Right lobe of liver (tissue), 6 donors: ENCODE measurements at regions not wholly inside any gene's neighbourhood (a gene's known extent, or its start where the extent isn't known, plus 50 kb on each side); places are given as distances from the start of the nearest gene placed in this dataset.

Source experiments
- ATAC-seq, 4 donors: fragments of 200-7000 bp; cut with Tn5 transposase; one replicate each; pipeline ENCODE4 v1.9.1; 2020; ENCODE audit warnings: mild to moderate bottlenecking in 4 of 4, moderate library complexity in 4 of 4
- DNase-seq, 3 donors: peaks; one replicate each; pipeline ENCODE4 v3.0.0-alpha.2; 2020
- H3K27ac ChIP-seq, 3 donors: fragments of 200-600 bp; one replicate each; pipeline ENCODE4 v1.8.0; 2022
- H3K27me3 ChIP-seq, 2 donors: fragments of 200-600 bp; one replicate each; pipeline ENCODE4 v1.8.0; 2022
- H3K36me3 ChIP-seq, 4 donors: fragments of 200-600 bp; sonication (generic) in 1 of 4; one replicate each; pipeline versions ENCODE4 v1.5.1 to v1.8.0; 2017 to 2022; ENCODE audit warnings: control low read depth in 1 of 4
- H3K4me1 ChIP-seq, 4 donors: fragments of 200-600 bp; sonication (generic) in 1 of 4; one replicate each; pipeline versions ENCODE4 v1.5.1 to v1.8.0; 2017 to 2022; ENCODE audit warnings: control low read depth in 1 of 4
- H3K4me3 ChIP-seq, 3 donors: fragments of 200-600 bp; one replicate each; pipeline ENCODE4 v1.8.0; 2022
- H3K9me3 ChIP-seq, 4 donors: fragments of 200-600 bp; sonication (generic) in 1 of 4; one replicate each; pipeline versions ENCODE4 v1.5.1 to v1.8.0; 2017 to 2022; ENCODE audit warnings: control low read depth in 1 of 4
- CTCF ChIP-seq, 4 donors: fragments of 200-600 bp in 3 of 4; fragments of 450-650 bp in 1 of 4; IDR thresholded peaks; one replicate each; pipeline versions ENCODE4 v1.5.1 to v1.8.0; 2016 to 2022; ENCODE audit warnings: antibody characterized with exemption in 4 of 4, mild to moderate bottlenecking in 2 of 4
- POLR2A ChIP-seq: fragments of 450-650 bp; IDR thresholded peaks from one replicate; pipeline ENCODE4 v1.6.1; 2017; ENCODE audit warnings: antibody characterized with exemption, mild to moderate bottlenecking
- WGBS: methylation state at CpG from one replicate; pipeline ENCODE4 v1.1.6; 2018; ENCODE audit warnings: low coverage, low lambda C conversion rate; ENCODE audit not compliant: insufficient coverage; ENCODE audit errors: missing lambda C conversion rate; 5-methylcytosine and 5-hydroxymethylcytosine counted together
- intact Hi-C, 2 donors: fragments of 100-400 bp; cut with DNase I; formaldehyde crosslinking; loops; one replicate each; pipeline versions ENCODE4 v1.11.2 to v1.14.1; 2022
- donor health status: DM: no; HTN: yes; CAD: no.
- donor health status: DM: no; HTN: no; CAD: no.
- donor health status: DM: no; HTN: no; CAD: no.
- donor health status: DM: no; HTN: yes; CAD: no.
- donor health status: DM: no; HTN: yes; CAD: no.

- no peaks in the 10 kb centered on the region for H3K27me3 ChIP-seq
- 38% methylated on average over 1 of the region's 1 CpG for WGBS
- no peak for ATAC-seq
- no peaks in the 10 kb centered on the region for H3K9me3 ChIP-seq
- H3K4me1 ChIP-seq: no peaks in the 10 kb centered on the region
- no peaks in the 10 kb centered on the region for H3K36me3 ChIP-seq
- no peak overlapping the region for H3K4me3 ChIP-seq
- TF ChIP-seq CTCF (IDR thresholded peaks at IDR 0.05) (no peak), POLR2A (no peak)
- H3K27ac ChIP-seq: no peak overlapping the region
- DNase-seq: no peak
- intact Hi-C loops: no loop called here
Observed at GRCh38 chr10:10807106-10807505, 210.6 kb upstream of the CELF2 start.

- no peak for DNase-seq
- Histone ChIP-seq H3K27ac (no peak overlapping the region), H3K9me3 (no peaks in the 10 kb centered on the region), H3K36me3 (no peaks in the 10 kb centered on the region), H3K4me1 (no peaks in the 10 kb centered on the region), H3K4me3 (no peak overlapping the region), H3K27me3 (no peaks in the 10 kb centered on the region)
- WGBS: 38% methylated on average over 1 of the region's 1 CpG
- TF ChIP-seq POLR2A: no peak
- no peak for TF ChIP-seq CTCF (IDR thresholded peaks at IDR 0.05)
- ATAC-seq: no peak
- intact Hi-C loops: no loop called here
Observed at GRCh38 chr10:10811562-10811961, 206.1 kb upstream of the CELF2 start.

- H3K27ac ChIP-seq: no peak overlapping the region
- H3K27me3 ChIP-seq: no peaks in the 10 kb centered on the region
- ATAC-seq (no peak), DNase-seq (no peak)
- H3K9me3 ChIP-seq: no peaks in the 10 kb centered on the region
- 57% methylated on average over 2 of the region's 2 CpGs for WGBS
- TF ChIP-seq POLR2A (no peak), CTCF (IDR thresholded peaks at IDR 0.05) (no peak)
- no peaks in the 10 kb centered on the region for H3K4me1 ChIP-seq
- H3K36me3 ChIP-seq: no peaks in the 10 kb centered on the region
- H3K4me3 ChIP-seq: no peak overlapping the region
- intact Hi-C loops: no loop called here
Observed at GRCh38 chr10:10813656-10814055, 204.0 kb upstream of the CELF2 start.

GRCh38 chr10:10814069-10814468, 203.6 kb upstream of the CELF2 start:
- TF ChIP-seq CTCF (IDR thresholded peaks at IDR 0.05): no peak
- intact Hi-C loops: no loop called here
- H3K36me3 ChIP-seq: no peaks in the 10 kb centered on the region
- H3K9me3 ChIP-seq: no peaks in the 10 kb centered on the region
- DNase-seq: no peak
- no peaks in the 10 kb centered on the region for H3K4me1 ChIP-seq
- ATAC-seq: no peak
- 64% methylated on average over 2 of the region's 2 CpGs for WGBS
- no peaks in the 10 kb centered on the region for H3K27me3 ChIP-seq
- no peak overlapping the region for H3K27ac ChIP-seq
- H3K4me3 ChIP-seq: no peak overlapping the region

- ATAC-seq (no peak), DNase-seq (no peak)
Observed at GRCh38 chr10:10816447-10816846, 201.2 kb upstream of the CELF2 start.

More at GRCh38 chr10:10816447-10816846, 201.2 kb upstream of the CELF2 start:
- Histone ChIP-seq H3K36me3 (no peaks in the 10 kb centered on the region), H3K27me3 (no peaks in the 10 kb centered on the region), H3K9me3 (no peaks in the 10 kb centered on the region), H3K4me1 (no peaks in the 10 kb centered on the region), H3K4me3 (no peak overlapping the region), H3K27ac (no peak overlapping the region)
- 46% methylated on average over 2 of the region's 2 CpGs for WGBS
- intact Hi-C loops: no loop called here
- TF ChIP-seq POLR2A (no peak), CTCF (IDR thresholded peaks at IDR 0.05) (no peak)
